T47D (cell line): ENCODE measurements at regions not wholly inside any gene's neighbourhood (a gene's known extent, or its start where the extent isn't known, plus 50 kb on each side); places are given as distances from the start of the nearest gene placed in this dataset.
"Not testable (repeated sequence)": the region's sequence is repeated elsewhere in the genome, so short reads cannot be mapped to it uniquely, and the experiment has no call there.

ENCODE experiments used
- DNase-seq, 2 experiments: peaks; one replicate each; pipeline versions ENCODE4 v3.0.0 to v3.0.0-alpha.2; 2011 to 2012; ENCODE audit warnings: low read depth in 1 of 2, low spot score in 1 of 2
- JUND ChIP-seq: IDR thresholded peaks from 2 replicates; pipeline ENCODE4 v1.6.1; 2012; ENCODE audit warnings: low read depth
- in situ Hi-C: cut with HindIII; loops from 2 replicates; pipeline ENCODE4 v1.10.0; 2016; ENCODE audit warnings: low sequenced_read_pairs, low pct_unique_long_range_greater_than_20kb

- TF ChIP-seq JUND: no peak
- DNase-seq: no peak
- in situ Hi-C loops: no loop called here
Observed at GRCh38 chr9:105978336-105978735, 284.0 kb downstream of the TMEM38B start.

GRCh38 chr9:105978826-105979225 lies 284.5 kb downstream of the TMEM38B start:
- in situ Hi-C loops: no loop called here
- DNase-seq: no peak
- no peak for TF ChIP-seq JUND

GRCh38 chr9:105979290-105979689 lies 284.9 kb downstream of the TMEM38B start:
- in situ Hi-C loops: no loop called here
- DNase-seq: no peak
- no peak for TF ChIP-seq JUND

- TF ChIP-seq JUND: no peak
- in situ Hi-C loops: no loop called here
Observed at GRCh38 chr9:105984714-105985113, 290.4 kb downstream of the TMEM38B start.

GRCh38 chr9:105993116-105993854 lies 298.9 kb downstream of the TMEM38B start:
- DNase-seq: no peak
- no peak for TF ChIP-seq JUND
- in situ Hi-C loops: no loop called here

More at GRCh38 chr9:105984714-105985113, 290.4 kb downstream of the TMEM38B start:
- DNase-seq: no peak

GRCh38 chr9:105993921-105994715 lies 299.8 kb downstream of the TMEM38B start:
- no peak for DNase-seq
- no peak for TF ChIP-seq JUND
- in situ Hi-C loops: no loop called here

GRCh38 chr9:105994970-105995369 lies 300.6 kb downstream of the TMEM38B start:
- no peak for TF ChIP-seq JUND
- in situ Hi-C loops: no loop called here
- DNase-seq: peak in 1 of 2 experiments; percentile 14

- DNase-seq: peak in 1 of 2 experiments; percentile 6
- in situ Hi-C loops: no loop called here
Observed at GRCh38 chr9:106017198-106017740, 322.9 kb downstream of the TMEM38B start.

GRCh38 chr9:106019039-106019680 lies 324.8 kb downstream of the TMEM38B start:
- in situ Hi-C loops: no loop called here
- no peak for TF ChIP-seq JUND
- DNase-seq: no peak

More at GRCh38 chr9:106017198-106017740, 322.9 kb downstream of the TMEM38B start:
- no peak for TF ChIP-seq JUND

- TF ChIP-seq JUND: no peak
- no peak for DNase-seq
- in situ Hi-C loops: no loop called here
Observed at GRCh38 chr9:106019702-106020101, 325.4 kb downstream of the TMEM38B start.

GRCh38 chr9:106020186-106020585 lies 325.8 kb downstream of the TMEM38B start:
- in situ Hi-C loops: no loop called here
- TF ChIP-seq JUND: no peak
- no peak for DNase-seq

- DNase-seq: no peak
- in situ Hi-C loops: no loop called here
- TF ChIP-seq JUND: no peak
Observed at GRCh38 chr9:106023455-106023854, 329.1 kb downstream of the TMEM38B start.

GRCh38 chr9:106025453-106025852 lies 331.1 kb downstream of the TMEM38B start:
- in situ Hi-C loops: no loop called here
- no peak for TF ChIP-seq JUND
- no peak for DNase-seq

GRCh38 chr9:106030146-106030545 lies 335.8 kb downstream of the TMEM38B start:
- in situ Hi-C loops, DNase-seq: not testable (repeated sequence)
